NCI-H774 (cell line): ENCODE measurements at regions not wholly inside any gene's neighbourhood (a gene's known extent, or its start where the extent isn't known, plus 50 kb on each side); places are given as distances from the start of the nearest gene placed in this dataset.
A peak's percentile ranks its signal among the peaks of the same experiment; 100 is the strongest.

Experiments used
- DNase-seq: peaks from one replicate; lab custom pipeline; 2025; lab: John Stamatoyannopoulos, UW

DNA sequence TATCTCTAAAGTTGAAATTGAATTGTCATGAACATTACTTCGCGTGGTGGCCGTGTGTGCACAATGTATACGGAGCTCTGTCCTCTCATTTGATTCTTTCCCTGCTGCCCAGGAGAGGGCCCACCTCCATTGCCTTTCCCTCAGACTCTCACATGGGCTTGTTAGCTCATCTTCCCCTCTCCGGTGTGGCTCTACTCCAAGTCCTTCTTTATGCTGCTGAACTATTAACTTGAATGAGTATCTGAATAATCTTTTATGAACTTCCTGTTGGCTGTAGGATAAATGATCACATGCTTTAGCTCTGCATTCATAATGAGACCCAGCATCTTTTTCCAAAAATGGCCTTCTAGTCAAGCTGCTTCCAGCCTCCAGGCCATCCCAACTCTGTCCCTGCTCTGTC, 68.8 kb upstream of the CLNK start:
- DNase-seq = no peak

DNA sequence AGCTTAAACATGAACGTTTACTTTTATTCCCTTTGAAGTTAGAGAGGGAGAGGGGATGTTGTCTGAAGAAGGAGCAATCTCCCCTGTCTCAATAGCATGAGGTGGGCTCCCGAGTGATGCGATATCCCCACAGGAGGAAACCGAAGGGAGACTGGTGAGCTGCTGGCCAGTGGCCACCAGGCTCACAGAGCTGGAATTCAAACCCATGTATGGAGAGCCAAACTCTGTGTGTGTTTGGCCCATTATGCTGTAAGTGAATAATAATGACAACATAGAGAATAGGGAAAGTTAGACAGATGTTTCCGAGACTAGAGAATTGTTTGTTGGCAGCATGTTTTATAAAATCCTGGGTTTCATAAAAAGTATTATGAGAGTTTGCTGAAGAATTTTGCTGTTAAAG, 66.1 kb upstream of the CLNK start:
- DNase-seq = no peak

DNA sequence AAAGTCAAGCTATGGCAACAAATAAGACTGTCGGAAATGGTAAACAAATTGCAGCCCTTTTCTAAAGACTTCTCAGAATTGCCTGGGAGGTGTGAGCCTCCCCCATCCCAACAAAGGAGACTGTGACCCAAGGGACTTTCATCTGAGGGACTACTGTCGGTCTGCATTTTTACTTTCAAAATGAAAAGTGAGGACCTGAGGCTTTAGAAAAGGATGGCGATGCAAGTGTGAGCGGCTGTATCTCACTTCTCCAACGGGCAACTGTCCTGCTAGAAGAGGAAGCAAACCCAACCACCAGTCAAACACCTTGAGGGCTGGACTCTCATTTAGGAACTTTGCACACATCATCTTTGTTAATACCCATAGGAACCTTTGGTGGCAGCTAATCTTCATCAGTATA, 62.6 kb upstream of the CLNK start:
- DNase-seq = no peak

DNA sequence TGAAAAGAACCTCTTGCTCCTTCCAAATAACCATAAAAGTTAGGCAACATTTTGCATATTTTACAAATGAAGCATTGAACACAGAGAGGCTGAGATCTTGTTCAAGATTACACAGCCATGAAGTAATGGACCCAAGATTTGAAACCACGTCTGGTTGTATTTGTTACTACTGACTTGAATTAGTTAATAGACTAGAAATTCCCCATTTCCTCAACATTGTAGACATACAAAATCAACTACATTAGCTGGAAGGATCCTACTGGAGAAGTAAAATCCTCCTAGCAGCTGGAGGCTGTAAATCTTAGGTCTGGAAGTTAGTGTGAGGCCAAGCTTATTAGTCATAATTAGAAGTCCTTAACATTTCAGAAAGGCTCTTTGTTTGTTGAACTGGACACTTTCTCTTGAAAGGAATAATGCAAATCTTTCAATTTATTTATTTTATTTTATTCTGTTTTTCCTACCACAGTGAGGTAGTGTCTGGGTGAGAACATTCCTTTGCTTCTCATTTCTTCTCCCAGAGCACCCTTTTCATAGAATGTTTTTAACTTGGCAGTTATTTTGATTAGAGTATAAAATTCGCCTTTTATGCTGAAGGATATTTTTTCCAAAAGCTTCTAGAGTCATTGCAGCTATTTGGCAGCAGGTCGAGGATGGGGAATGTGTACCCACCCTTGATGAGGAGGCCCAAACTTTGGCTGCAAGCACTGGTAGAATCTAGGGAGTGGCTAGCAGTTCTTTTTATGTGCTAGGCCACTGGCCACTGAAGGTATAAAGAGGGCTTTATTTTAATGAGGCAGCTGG, 62.0 kb upstream of the CLNK start:
- no peak for DNase-seq

DNA sequence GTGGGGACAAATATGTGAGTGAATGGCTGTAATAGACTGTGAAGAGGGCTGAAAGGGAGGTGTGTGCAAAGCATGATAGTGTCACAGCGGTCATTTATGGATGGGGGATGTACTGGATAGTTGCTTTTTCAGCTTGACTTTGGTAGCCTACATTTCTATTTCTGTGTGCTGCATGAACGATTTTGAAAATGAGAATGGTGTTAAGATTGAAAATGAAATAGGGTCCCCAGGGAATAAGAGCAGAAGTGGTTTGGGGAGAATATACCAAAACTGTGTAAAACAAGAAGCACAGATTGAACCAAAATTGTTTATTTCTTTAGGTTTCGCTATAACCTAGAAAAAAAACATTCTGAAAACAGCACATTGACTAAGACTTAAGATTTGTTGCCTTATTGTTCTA, 58.8 kb upstream of the CLNK start:
- no peak for DNase-seq

DNA sequence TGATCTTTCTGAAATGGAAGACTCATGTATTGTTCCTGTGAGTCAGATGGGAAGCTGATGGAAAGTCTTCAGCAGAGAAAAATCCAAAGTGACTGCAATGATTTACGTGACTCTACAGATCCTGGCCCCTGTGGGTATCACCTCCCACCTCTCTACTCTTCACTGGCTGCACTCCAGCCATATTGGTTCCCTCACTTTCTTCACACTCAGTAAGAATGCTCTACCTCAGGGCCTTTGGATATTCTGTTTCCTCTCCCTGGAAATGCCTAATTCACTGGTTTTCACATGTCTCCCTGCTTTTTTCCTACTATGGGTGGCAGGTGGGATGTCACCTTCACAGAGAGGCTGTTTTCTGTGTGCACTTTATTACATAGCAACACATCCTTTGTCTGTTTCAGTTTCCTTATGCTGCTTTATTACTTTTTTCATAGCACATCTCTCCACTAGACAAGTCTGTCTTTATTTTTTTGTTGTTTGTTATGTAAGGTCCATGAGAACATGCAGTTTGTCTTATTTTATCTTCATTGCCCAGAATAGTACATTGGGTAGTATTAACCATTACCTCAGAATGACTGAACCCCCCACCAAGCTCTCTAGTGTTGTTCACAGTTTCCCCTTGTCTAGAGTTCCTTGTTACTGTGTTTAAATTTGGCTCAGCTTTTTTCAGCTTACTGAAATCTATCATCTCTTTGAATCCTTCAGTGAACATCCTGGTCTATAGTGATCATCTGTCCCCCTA, 57.6 kb upstream of the CLNK start:
- DNase-seq = no peak

DNA sequence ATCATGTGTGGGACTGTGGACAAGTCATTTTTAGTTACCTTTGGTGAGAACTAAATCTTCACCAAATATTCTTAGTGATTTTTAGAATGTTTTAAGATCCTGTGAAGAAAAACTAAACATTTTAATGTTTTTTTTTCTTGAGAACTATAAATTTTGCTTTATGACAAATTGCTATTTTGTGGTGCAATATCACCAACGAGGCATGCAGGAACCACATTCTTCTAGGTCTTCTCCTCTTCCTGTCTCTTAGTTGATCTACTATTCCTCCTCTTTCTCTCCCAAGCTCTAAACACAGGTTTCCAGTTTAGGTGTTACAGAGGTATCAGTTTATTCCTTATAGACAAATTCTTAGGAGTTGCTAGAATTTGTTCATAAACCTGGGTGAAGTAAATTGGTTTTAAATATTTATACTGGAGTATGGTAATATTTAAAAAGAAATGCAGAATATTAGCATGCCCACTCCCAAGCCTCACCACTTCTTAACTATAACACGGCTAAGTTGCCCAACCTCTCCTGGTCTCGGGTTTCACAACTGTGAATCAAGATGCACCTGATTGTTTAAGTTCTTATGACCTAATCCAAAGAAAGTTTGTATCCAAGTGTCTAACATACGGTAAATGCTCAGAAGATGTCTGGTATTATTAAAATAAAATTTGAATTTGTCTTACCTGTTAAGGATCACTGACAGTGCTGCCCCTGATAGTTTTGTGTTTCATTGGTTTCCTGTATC, 56.5 kb upstream of the CLNK start:
- DNase-seq = no peak

DNA sequence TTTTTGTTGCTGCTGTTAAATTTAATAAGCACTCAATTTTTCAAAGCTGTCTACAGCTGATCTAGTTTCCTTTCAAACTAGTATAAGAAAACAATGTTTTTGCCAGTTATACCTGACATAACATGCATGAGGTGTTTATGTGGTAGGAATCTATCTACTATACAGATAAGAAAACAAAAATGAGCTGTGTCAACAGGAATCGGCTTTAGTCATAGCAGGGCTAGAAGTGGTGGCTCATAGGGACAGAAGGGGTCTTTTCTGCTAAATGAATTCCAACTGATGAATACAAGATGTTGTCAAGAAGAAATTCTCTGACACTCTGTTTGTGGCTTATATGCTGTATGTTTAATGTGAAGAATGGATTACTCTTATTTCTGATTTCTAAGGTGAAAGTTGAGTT, 55.7 kb upstream of the CLNK start:
- no peak for DNase-seq

DNA sequence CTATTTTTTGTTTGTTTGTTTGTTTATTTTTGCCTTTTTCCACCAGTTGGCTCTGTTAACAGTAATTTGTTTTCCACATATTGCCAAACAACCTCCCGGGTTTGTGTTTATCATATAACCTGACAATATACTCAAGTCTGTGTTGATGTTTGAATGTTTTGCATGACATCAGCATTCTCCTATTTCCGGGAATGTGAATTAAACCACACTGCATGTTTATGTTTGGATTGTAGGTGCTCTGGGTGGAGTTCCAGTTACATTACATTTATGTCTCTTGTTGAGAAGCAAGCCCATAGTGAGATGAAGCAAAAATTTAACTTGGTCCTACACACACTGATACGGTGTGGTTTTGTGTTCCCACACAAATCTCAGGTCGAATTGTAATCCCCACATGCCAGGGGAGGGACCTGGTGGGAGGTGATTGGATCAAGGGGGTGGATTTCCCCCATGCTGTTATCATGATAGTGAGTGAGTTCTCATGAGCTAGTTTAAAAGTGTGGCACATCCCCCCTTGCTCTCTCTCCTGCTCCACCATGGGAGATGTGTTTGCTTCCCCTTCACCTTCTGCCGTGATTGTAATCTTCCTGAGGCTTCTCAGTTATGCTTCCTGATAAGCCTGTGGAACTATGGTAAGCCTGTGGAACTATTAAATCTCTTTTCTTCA, 54.4 kb upstream of the CLNK start:
- no peak for DNase-seq

DNA sequence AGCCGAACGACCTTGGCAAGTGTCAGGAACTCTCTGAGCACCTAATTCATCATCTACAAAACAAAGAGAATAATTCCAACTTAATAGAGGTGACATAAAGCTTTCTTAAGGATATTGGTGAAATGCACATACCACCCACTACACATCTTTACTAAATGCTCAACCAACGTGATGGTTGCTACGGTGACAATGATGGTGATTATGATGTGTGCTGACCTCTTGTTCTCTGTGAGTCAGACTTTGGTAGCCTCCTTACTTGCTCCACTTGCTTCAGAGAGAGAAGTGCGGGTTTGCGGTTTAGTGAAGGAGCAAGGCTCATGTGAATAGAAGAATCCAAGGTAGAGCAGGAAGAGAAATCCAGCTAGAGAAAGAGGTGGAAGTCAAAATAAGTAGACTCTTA, 52.8 kb upstream of the CLNK start:
- DNase-seq = no peak

DNA sequence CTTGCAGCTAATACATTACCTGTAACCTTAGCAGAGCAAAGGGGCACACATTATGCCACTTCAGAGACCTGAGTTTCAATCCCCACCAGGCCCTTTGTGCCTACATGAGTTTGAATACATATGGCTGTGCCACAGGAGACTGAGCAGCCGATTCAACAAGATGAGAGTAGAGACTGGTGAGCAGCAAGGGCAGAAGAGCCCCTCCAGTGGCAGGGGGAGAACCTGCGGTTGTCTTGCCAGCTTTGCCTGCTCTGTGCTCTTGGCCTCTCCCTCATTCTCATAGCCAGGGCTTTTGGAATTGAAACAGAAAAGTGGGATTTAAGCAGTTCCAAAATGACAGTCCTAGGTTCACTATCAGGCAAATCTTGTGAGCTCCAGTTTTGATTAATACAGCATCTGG, 52.3 kb upstream of the CLNK start:
- DNase-seq = no peak

DNA sequence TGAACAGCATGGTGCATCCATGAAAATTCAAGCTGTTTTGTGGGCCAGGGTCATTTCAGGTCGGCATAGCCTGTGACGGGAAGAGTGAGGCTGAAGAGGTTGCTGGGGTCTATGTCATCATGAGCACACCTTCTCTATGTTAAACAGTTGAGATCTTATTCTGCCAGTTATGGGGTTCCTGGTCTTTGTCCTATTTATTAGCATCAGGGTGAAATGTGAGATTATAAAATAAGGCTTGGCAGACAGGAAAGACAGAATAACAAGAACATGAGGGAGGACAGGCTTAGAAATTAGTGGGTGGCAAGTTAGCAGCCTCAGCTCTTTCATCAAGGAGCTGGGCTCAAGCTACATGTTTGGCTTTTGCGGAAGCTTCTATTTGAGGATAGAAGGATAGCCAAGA, 51.7 kb upstream of the CLNK start:
- no peak for DNase-seq

DNA sequence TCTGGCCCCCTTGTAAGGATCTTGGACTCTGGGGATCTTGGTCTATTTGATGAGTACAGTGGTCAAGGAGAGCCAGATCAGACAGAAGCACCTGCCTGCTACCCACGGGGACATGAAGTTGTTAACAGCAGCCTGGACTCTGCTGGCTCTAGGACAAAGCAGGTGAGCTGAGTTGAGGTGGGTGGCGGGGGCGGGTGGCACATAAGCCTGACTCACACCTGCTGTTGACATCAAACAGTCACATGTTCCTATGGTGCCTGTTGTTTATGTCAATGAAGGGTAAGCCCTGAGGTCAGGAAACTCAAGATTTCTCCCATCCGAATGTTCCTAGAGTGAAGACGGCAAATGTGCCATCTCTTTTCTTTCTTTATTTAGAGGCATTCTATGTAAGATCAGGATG, 50.1 kb upstream of the CLNK start:
- peak; percentile 66 for DNase-seq
